HCT116 (cell line): ENCODE measurements at regions not wholly inside any gene's neighbourhood (a gene's known extent, or its start where the extent isn't known, plus 50 kb on each side); places are given as distances from the start of the nearest gene placed in this dataset.

ENCODE experiments used
- ATAC-seq: fragments of 200-7000 bp; cut with Tn5 transposase; 2 replicates; pipeline ENCODE4 v1.9.1; 2020; ENCODE audit warnings: mild to moderate bottlenecking, moderate library complexity
- BruUV-seq: library from RNA; stranded (reverse); fragments of 400-500 nt; replicated peaks from 2 replicates; lab custom pipeline; 2021; lab: Mats Ljungman, UMichigan
- CTCF ChIA-PET: fragments of 300-600 bp; sonication (Branson Sonifier 250); formaldehyde crosslinking; loops from one replicate; lab custom pipeline; 2021; ENCODE audit warnings: antibody characterized with exemption; lab: Charles Lee
- POLR2A ChIA-PET: fragments of 300-600, 350-600 bp; sonication (Branson Sonifier 250); formaldehyde crosslinking; loops from one replicate; lab custom pipeline; 2021; ENCODE audit warnings: antibody characterized with exemption; lab: Charles Lee
- RAD21 ChIA-PET, 2 experiments: fragments of 300-600 bp; sonication (Branson Sonifier 250); formaldehyde crosslinking; loops; one replicate each; lab custom pipeline; 2023; ENCODE audit warnings: low total read pairs in 2 of 2; ENCODE audit not compliant: uncharacterized antibody in 2 of 2, unreplicated experiment in 2 of 2, low non-redundant PET in 1 of 2; lab: Charles Lee
- DNase-seq: peaks from one replicate; pipeline ENCODE4 v3.0.0-alpha.2; 2010; ENCODE audit warnings: low read depth, low spot score
- H2AFZ ChIP-seq: fragments of 200-600 bp; shearing (Covaris generic), sonication (generic); 2 replicates; pipeline ENCODE4 v1.6.1; 2017; ENCODE audit warnings: low read depth, mixed run types, mixed read lengths, antibody characterized with exemption, low read length; ENCODE audit not compliant: poor library complexity, severe bottlenecking
- H3K27ac ChIP-seq: 2 replicates; pipeline ENCODE4 v1.5.1; 2012; ENCODE audit warnings: low read depth, low read length
- H3K27me3 ChIP-seq: fragments of 200-600 bp; sonication (generic); 2 replicates; pipeline ENCODE4 v1.6.1; 2016; ENCODE audit warnings: mixed run types, low read length, mixed read lengths; ENCODE audit not compliant: insufficient read depth
- H3K36me3 ChIP-seq, 2 experiments: fragments of 200-500 bp in 1 of 2; fragments of 200-600 bp in 1 of 2; sonication (Bioruptor generic) in 1 of 2; sonication (generic) in 1 of 2; 2 replicates each; pipeline versions ENCODE4 v1.5.1 to v1.6.1; 2014 to 2016; ENCODE audit warnings: low read length in 2 of 2, inconsistent platforms in 1 of 2, mixed read lengths in 1 of 2, mixed run types in 1 of 2; ENCODE audit not compliant: insufficient read depth in 2 of 2, control insufficient read depth in 1 of 2
- H3K4me1 ChIP-seq, 2 experiments: fragments of 200-600 bp in 1 of 2; sonication (generic) in 1 of 2; 2 replicates each; pipeline versions ENCODE4 v1.5.1 to v1.6.1; 2012 to 2017; ENCODE audit warnings: low read length in 2 of 2, inconsistent platforms in 1 of 2, mild to moderate bottlenecking in 1 of 2, mixed read lengths in 1 of 2, mixed run types in 1 of 2, moderate library complexity in 1 of 2; ENCODE audit not compliant: insufficient read depth in 2 of 2, control insufficient read depth in 1 of 2
- H3K4me2 ChIP-seq: fragments of 200-600 bp; sonication (generic); 2 replicates; pipeline ENCODE4 v1.6.1; 2017; ENCODE audit warnings: mixed run types, low read length, mixed read lengths
- H3K4me3 ChIP-seq, 2 experiments: fragments of 200-600 bp in 1 of 2; sonication (generic) in 1 of 2; replicated peaks in 1 of 2; 2 replicates each; pipeline ENCODE4 v1.5.1; 2011 to 2016; ENCODE audit warnings: low read length in 2 of 2, control low read depth in 1 of 2, low read depth in 1 of 2, mild to moderate bottlenecking in 1 of 2, mixed read lengths in 1 of 2, mixed run types in 1 of 2
- H3K79me2 ChIP-seq: fragments of 200-600 bp; sonication (generic); 2 replicates; pipeline ENCODE4 v1.6.1; 2017; ENCODE audit warnings: mild to moderate bottlenecking, mixed run types, low read length, moderate library complexity, mixed read lengths; ENCODE audit not compliant: insufficient read depth
- H3K9ac ChIP-seq: fragments of 200-600 bp; sonication (generic); 2 replicates; pipeline ENCODE4 v1.6.1; 2016; ENCODE audit warnings: low read length, mixed read lengths
- H3K9me2 ChIP-seq: fragments of 200-600 bp; sonication (generic), shearing (Covaris generic); 2 replicates; pipeline ENCODE4 v1.6.1; 2017; ENCODE audit warnings: mixed run types, mild to moderate bottlenecking, moderate library complexity; ENCODE audit not compliant: insufficient read depth
- H3K9me3 ChIP-seq, 2 experiments: fragments of 200-500 bp in 1 of 2; fragments of 200-600 bp in 1 of 2; sonication (Bioruptor generic) in 1 of 2; sonication (generic) in 1 of 2; 2 replicates each; pipeline ENCODE4 v1.6.1; 2014 to 2017; ENCODE audit warnings: low read length in 2 of 2, mixed read lengths in 2 of 2, inconsistent platforms in 1 of 2, low read depth in 1 of 2, mild to moderate bottlenecking in 1 of 2, mixed run types in 1 of 2, moderate library complexity in 1 of 2; ENCODE audit not compliant: control insufficient read depth in 1 of 2, insufficient read depth in 1 of 2
- H4K20me1 ChIP-seq: fragments of 200-600 bp; sonication (generic), shearing (Covaris generic); 2 replicates; pipeline ENCODE4 v1.6.1; 2017; ENCODE audit warnings: mixed run types, mild to moderate bottlenecking, moderate library complexity; ENCODE audit not compliant: insufficient read depth
- ATF3 ChIP-seq: IDR thresholded peaks from 2 replicates; pipeline ENCODE4 v1.6.1; 2012
- CBX3 ChIP-seq: IDR thresholded peaks from 2 replicates; pipeline ENCODE4 v1.6.1; 2012; ENCODE audit warnings: low read depth
- EGR1 ChIP-seq: IDR thresholded peaks from 2 replicates; pipeline ENCODE4 v1.6.1; 2012; ENCODE audit warnings: low read depth
- ELF1 ChIP-seq: IDR thresholded peaks from 2 replicates; pipeline ENCODE4 v1.6.1; 2012; ENCODE audit warnings: low read depth, borderline replicate concordance
- EZH2phosphoT487 ChIP-seq: fragments of 200-600 bp; IDR thresholded peaks from 2 replicates; pipeline ENCODE4 v1.6.1; 2018; ENCODE audit warnings: antibody characterized with exemption, borderline replicate concordance
- JUND ChIP-seq: IDR thresholded peaks from 2 replicates; pipeline ENCODE4 v1.6.1; 2012
- POLR2AphosphoS5 ChIP-seq: IDR thresholded peaks from 2 replicates; pipeline ENCODE4 v1.6.1; 2011; ENCODE audit warnings: mild to moderate bottlenecking, low read depth, low read length, moderate library complexity
- REST ChIP-seq: IDR thresholded peaks from 2 replicates; pipeline ENCODE4 v1.6.1; 2012; ENCODE audit warnings: low read depth
- SIN3A ChIP-seq: IDR thresholded peaks from 2 replicates; pipeline ENCODE4 v1.6.1; 2012; ENCODE audit warnings: low read depth
- SP1 ChIP-seq: IDR thresholded peaks from 2 replicates; pipeline ENCODE4 v1.6.1; 2012; ENCODE audit warnings: low read depth
- SRF ChIP-seq: IDR thresholded peaks from 2 replicates; pipeline ENCODE4 v1.6.1; 2012; ENCODE audit warnings: low read depth
- YY1 ChIP-seq: IDR thresholded peaks from 2 replicates; pipeline ENCODE4 v1.6.1; 2011; ENCODE audit warnings: low read length, low read depth, moderate library complexity, mild to moderate bottlenecking; ENCODE audit not compliant: insufficient replicate concordance; ENCODE audit errors: extremely low read depth
- ZBTB33 ChIP-seq: IDR thresholded peaks from 2 replicates; pipeline ENCODE4 v1.6.1; 2011; ENCODE audit warnings: mild to moderate bottlenecking, low read length, moderate library complexity; ENCODE audit not compliant: insufficient replicate concordance; ENCODE audit errors: extremely low read depth
- ZFX ChIP-seq: fragments of 450-650 bp; IDR thresholded peaks from 2 replicates; pipeline ENCODE4 v1.6.1; 2017
- ZNF274 ChIP-seq: fragments of 200-500 bp; sonication (Bioruptor generic); IDR thresholded peaks from 2 replicates; pipeline ENCODE4 v1.6.1; 2014; ENCODE audit warnings: mild to moderate bottlenecking, low read depth, low read length, inconsistent platforms
- intact Hi-C: fragments of 100-400 bp; cut with micrococcal nuclease; formaldehyde crosslinking; loops from 2 replicates; pipeline ENCODE4 v1.10.0; 2022

- H3K27me3 ChIP-seq, result no peaks in the 10 kb centered on the region
- H3K4me2 ChIP-seq, result no peak overlapping the region
- H2AFZ ChIP-seq, result no peak overlapping the region
- no peak overlapping the region for H3K4me3 ChIP-seq
- ATAC-seq, result no peak
- intact Hi-C loops, result no loop called here
- CTCF ChIA-PET, result no interaction called here
- RAD21 ChIA-PET, result no interaction called here
- no TSS peak for BruUV-seq
- no peaks in the 10 kb centered on the region for H3K9me2 ChIP-seq
- no peaks in the 10 kb centered on the region for H4K20me1 ChIP-seq
- no peak overlapping the region for H3K9ac ChIP-seq
- H3K36me3 ChIP-seq, result no peaks in the 10 kb centered on the region
- POLR2A ChIA-PET, result no interaction called here
- H3K9me3 ChIP-seq, result peaks cover 3 to 18% of the 10 kb centered on the region in 2 experiments; a peak in 3 of 4 replicates
- H3K27ac ChIP-seq, result no peak overlapping the region
- no peak for DNase-seq
- TF ChIP-seq POLR2AphosphoS5, result no peak
- no peak for TF ChIP-seq SP1
- no peak for TF ChIP-seq ZNF274
- TF ChIP-seq ZBTB33, result no peak
- TF ChIP-seq JUND, result no peak
- no peak for TF ChIP-seq REST
- TF ChIP-seq EZH2phosphoT487, result no peak
- no peak for TF ChIP-seq ELF1
- no peak for TF ChIP-seq ATF3
- TF ChIP-seq SRF, result no peak
- TF ChIP-seq EGR1, result no peak
- TF ChIP-seq YY1, result no peak
- no peak for TF ChIP-seq CBX3
- TF ChIP-seq ZFX, result no peak
- TF ChIP-seq SIN3A, result no peak
- no peaks in the 10 kb centered on the region for H3K4me1 ChIP-seq
- no peaks in the 10 kb centered on the region for H3K79me2 ChIP-seq
Measured at GRCh38 chr5:20445326-20445860, 457.4 kb upstream of the CDH18 start.
